ENCODE measurements at regions not wholly inside any gene's neighbourhood (a gene's known extent, or its start where the extent isn't known, plus 50 kb on each side); places are given as distances from the start of the nearest gene placed in this dataset.

- H3K4me3 ChIP-seq (ENCODE audit: low read length): no peak overlapping the region
- DNase-seq (ENCODE audit: low read depth): peak; percentile 75
- TF ChIP-seq, protein P1, sequence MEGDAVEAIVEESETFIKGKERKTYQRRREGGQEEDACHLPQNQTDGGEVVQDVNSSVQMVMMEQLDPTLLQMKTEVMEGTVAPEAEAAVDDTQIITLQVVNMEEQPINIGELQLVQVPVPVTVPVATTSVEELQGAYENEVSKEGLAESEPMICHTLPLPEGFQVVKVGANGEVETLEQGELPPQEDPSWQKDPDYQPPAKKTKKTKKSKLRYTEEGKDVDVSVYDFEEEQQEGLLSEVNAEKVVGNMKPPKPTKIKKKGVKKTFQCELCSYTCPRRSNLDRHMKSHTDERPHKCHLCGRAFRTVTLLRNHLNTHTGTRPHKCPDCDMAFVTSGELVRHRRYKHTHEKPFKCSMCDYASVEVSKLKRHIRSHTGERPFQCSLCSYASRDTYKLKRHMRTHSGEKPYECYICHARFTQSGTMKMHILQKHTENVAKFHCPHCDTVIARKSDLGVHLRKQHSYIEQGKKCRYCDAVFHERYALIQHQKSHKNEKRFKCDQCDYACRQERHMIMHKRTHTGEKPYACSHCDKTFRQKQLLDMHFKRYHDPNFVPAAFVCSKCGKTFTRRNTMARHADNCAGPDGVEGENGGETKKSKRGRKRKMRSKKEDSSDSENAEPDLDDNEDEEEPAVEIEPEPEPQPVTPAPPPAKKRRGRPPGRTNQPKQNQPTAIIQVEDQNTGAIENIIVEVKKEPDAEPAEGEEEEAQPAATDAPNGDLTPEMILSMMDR (IDR thresholded peaks at IDR 0.05; ENCODE audit: insufficient read depth, low read depth, low read length, missing control alignments): no peak
Measured at GRCh38 chr6:21831521-21832291, 238.2 kb downstream of the SOX4 start.

- TF ChIP-seq, protein P1 (IDR thresholded peaks at IDR 0.05; ENCODE audit: insufficient read depth, low read depth, low read length, missing control alignments): no peak
- DNase-seq (ENCODE audit: low read depth): no peak
- no peak overlapping the region for H3K4me3 ChIP-seq (ENCODE audit: low read length)
Measured at GRCh38 chr6:21836277-21836676, 242.7 kb downstream of the SOX4 start.

DNA sequence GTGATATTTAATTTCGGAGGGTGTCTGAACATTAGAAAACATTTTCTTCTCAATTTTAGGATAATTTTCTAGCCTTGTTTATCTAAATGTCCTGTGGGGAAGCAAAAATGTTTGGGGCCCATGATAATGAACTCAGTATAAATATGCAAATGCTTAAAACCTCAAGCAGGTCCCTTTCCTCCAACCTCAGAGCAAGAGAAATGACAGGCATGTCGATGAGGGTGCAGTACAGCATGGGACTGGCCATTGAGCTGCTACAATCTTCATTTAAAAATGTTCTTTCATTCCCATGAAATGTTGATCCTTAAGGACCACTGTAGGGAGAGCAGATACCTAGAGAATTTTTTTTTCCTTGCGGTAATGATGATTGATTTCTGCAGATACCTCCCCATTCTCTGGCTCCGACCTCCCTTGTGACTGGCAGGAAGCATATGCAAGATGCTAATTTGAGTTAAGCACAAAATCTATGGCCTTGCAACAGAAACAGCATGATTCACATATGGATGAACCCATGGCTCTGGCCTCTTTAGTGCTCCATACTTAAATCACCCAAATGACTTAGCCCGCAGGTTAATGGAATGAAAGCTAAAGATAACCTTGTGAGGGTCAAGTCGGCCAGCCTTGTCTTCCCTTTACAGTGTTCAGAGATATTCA lies 243.3 kb downstream of the SOX4 start:
- no peak overlapping the region for H3K4me3 ChIP-seq (ENCODE audit: low read length)
- TF ChIP-seq, protein P1 (IDR thresholded peaks at IDR 0.05; ENCODE audit: insufficient read depth, low read depth, low read length, missing control alignments): no peak
- DNase-seq (ENCODE audit: low read depth): no peak

DNA sequence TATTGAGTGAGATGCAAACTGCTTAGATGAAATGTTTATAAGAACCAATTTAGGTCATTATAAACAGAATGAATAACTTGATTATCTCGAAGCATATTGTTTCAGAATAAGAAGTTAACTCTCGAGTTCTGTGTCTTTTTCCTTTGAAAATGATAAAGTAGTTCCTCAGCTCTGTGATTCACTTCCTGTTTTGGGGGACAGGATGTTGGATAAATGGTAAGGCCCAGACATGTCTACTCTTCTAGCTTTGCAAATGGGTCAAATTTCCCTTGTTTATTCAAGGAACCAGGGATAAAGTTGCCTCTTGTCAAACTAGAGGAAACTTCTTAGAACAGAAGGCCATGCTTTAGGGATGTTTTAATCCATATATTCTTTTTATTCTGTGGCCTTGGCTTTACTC lies 246.9 kb downstream of the SOX4 start:
- H3K4me3 ChIP-seq (ENCODE audit: low read length): no peak overlapping the region
- DNase-seq (ENCODE audit: low read depth): peak; percentile 70
- TF ChIP-seq, protein P1 (IDR thresholded peaks at IDR 0.05; ENCODE audit: insufficient read depth, low read depth, low read length, missing control alignments): no peak

GRCh38 chr6:21842875-21843645 lies 249.5 kb downstream of the SOX4 start:
- DNase-seq (ENCODE audit: low read depth): no peak
- no peak overlapping the region for H3K4me3 ChIP-seq (ENCODE audit: low read length)
- TF ChIP-seq, protein P1 (IDR thresholded peaks at IDR 0.05; ENCODE audit: insufficient read depth, low read depth, low read length, missing control alignments): no peak

GRCh38 chr6:21844120-21844917 lies 250.8 kb downstream of the SOX4 start:
- TF ChIP-seq, protein P1 (IDR thresholded peaks at IDR 0.05; ENCODE audit: insufficient read depth, low read depth, low read length, missing control alignments): no peak
- H3K4me3 ChIP-seq (ENCODE audit: low read length): no peak overlapping the region
- no peak for DNase-seq (ENCODE audit: low read depth)
